Tibial nerve (tissue), 4 donors: ENCODE measurements at regions not wholly inside any gene's neighbourhood (a gene's known extent, or its start where the extent isn't known, plus 50 kb on each side); places are given as distances from the start of the nearest gene placed in this dataset.

Experiments used
- EP300 ChIP-seq, 2 donors: sonication (generic); formaldehyde crosslinking; IDR thresholded peaks; one replicate each; pipeline ENCODE4 v1.6.1; 2017; ENCODE audit warnings: antibody characterized with exemption in 2 of 2, mild to moderate bottlenecking in 1 of 2
- POLR2A ChIP-seq, 2 donors: fragments of 450-650 bp; IDR thresholded peaks; one replicate each; pipeline ENCODE4 v1.6.1; 2017; ENCODE audit warnings: antibody characterized with exemption in 2 of 2, mild to moderate bottlenecking in 2 of 2, moderate library complexity in 2 of 2
- TF ChIP-seq, protein P1 (sequence below), 5 experiments: fragments of 200-600 bp in 3 of 5; fragments of 450-650 bp in 2 of 5; sonication (generic) in 3 of 5; IDR thresholded peaks; one replicate each; pipeline ENCODE4 v1.5.1; 2016 to 2019; ENCODE audit warnings: antibody characterized with exemption in 5 of 5, mild to moderate bottlenecking in 3 of 5, moderate library complexity in 2 of 5

DNA sequence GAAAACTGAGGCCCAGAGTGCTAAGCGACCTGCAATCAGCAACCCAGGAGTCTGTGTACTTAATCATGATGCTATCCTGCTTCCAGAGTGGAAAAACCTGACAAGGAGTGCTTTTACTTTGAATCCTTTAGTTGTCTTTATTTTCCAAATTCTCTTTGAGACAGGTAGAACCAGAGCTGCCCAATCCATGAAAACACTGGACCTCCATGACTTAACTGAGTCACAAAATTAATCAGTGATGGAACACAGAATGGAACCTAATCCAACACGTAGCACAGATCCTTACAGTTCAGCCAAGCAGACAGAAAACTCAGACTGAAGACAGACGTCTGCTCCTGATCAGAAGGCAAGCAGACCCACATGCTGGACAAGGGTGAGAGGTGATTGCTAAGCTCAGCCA lies 175.6 kb downstream of the BCL11A start:
- TF ChIP-seq, protein P1, sequence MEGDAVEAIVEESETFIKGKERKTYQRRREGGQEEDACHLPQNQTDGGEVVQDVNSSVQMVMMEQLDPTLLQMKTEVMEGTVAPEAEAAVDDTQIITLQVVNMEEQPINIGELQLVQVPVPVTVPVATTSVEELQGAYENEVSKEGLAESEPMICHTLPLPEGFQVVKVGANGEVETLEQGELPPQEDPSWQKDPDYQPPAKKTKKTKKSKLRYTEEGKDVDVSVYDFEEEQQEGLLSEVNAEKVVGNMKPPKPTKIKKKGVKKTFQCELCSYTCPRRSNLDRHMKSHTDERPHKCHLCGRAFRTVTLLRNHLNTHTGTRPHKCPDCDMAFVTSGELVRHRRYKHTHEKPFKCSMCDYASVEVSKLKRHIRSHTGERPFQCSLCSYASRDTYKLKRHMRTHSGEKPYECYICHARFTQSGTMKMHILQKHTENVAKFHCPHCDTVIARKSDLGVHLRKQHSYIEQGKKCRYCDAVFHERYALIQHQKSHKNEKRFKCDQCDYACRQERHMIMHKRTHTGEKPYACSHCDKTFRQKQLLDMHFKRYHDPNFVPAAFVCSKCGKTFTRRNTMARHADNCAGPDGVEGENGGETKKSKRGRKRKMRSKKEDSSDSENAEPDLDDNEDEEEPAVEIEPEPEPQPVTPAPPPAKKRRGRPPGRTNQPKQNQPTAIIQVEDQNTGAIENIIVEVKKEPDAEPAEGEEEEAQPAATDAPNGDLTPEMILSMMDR (IDR thresholded peaks at IDR 0.05), result no peak
- no peak for TF ChIP-seq EP300 (IDR thresholded peaks at IDR 0.05)
- TF ChIP-seq POLR2A (IDR thresholded peaks at IDR 0.05), result no peak
